NT2/D1 (cell line): ENCODE measurements at regions not wholly inside any gene's neighbourhood (a gene's known extent, or its start where the extent isn't known, plus 50 kb on each side); places are given as distances from the start of the nearest gene placed in this dataset.

ENCODE experiments used
- SUZ12 ChIP-seq: IDR thresholded peaks from 2 replicates; pipeline ENCODE4 v1.6.1; 2011; ENCODE audit not compliant: insufficient read length, insufficient read depth; ENCODE audit errors: extremely low read depth
- ZNF274 ChIP-seq: IDR thresholded peaks from 2 replicates; pipeline ENCODE4 v1.6.1; 2011; ENCODE audit warnings: mild to moderate bottlenecking, low read depth, low read length

GRCh38 chr21:16046656-16047330, 317.0 kb downstream of the USP25 start:
- TF ChIP-seq ZNF274 (no peak), SUZ12 (no peak)
